GM12891 (cell line): ENCODE measurements at regions not wholly inside any gene's neighbourhood (a gene's known extent, or its start where the extent isn't known, plus 50 kb on each side); places are given as distances from the start of the nearest gene placed in this dataset.

ENCODE experiments used
- PAX5 ChIP-seq: IDR thresholded peaks from 2 replicates; pipeline ENCODE4 v1.6.1; 2011; ENCODE audit warnings: low read length, moderate library complexity, mild to moderate bottlenecking; ENCODE audit not compliant: insufficient read depth, severe bottlenecking
- POLR2A ChIP-seq: IDR thresholded peaks from 2 replicates; pipeline ENCODE4 v1.6.1; 2011; ENCODE audit warnings: low read depth, low read length, control low read depth
- POLR2AphosphoS5 ChIP-seq: IDR thresholded peaks from 2 replicates; pipeline ENCODE4 v1.6.1; 2011; ENCODE audit warnings: low read depth, low read length, control low read depth
- POU2F2 ChIP-seq: IDR thresholded peaks from 2 replicates; pipeline ENCODE4 v1.6.1; 2011; ENCODE audit warnings: low read depth, mild to moderate bottlenecking, control low read depth, low read length, moderate library complexity
- TAF1 ChIP-seq: IDR thresholded peaks from 2 replicates; pipeline ENCODE4 v1.6.1; 2011; ENCODE audit warnings: low read depth, low read length, control low read depth

DNA sequence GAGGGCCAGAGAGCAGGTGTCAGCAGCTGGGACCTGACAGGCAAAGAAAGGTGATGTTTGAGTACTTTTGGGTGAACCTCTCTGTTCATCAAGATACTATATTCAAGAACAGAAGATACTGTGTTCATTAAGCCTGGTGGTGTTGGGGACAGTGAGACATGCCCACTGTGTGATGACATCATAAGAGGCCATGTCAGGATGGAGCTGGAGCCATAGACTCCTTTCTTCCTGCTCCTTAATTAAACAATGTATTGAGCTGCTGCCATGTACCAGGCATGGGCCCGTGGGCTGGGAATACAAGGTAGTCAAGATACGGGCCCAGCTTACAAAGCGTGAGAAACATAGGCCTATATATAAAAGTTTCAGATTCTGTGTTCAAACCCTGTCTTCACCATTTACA, 435.4 kb downstream of the RPS6KC1 start:
- TF ChIP-seq POLR2AphosphoS5, result no peak
- no peak for TF ChIP-seq POLR2A
- no peak for TF ChIP-seq TAF1
- no peak for TF ChIP-seq POU2F2
- no peak for TF ChIP-seq PAX5
